Mammary epithelial cell (primary cell): ENCODE measurements at regions not wholly inside any gene's neighbourhood (a gene's known extent, or its start where the extent isn't known, plus 50 kb on each side); places are given as distances from the start of the nearest gene placed in this dataset.

Source experiments
- CTCF ChIP-seq, 2 donors: IDR thresholded peaks in 1 of 2; conservative IDR thresholded peaks in 1 of 2; 2 replicates each; pipeline ENCODE4 v1.5.1; 2011 to 2012; ENCODE audit warnings: inconsistent platforms in 2 of 2, low read length in 2 of 2, mild to moderate bottlenecking in 2 of 2, control low read depth in 1 of 2, low read depth in 1 of 2; ENCODE audit not compliant: insufficient read depth in 1 of 2; ENCODE audit errors: extremely low read depth in 1 of 2
- EZH2 ChIP-seq: IDR thresholded peaks from 2 replicates; pipeline ENCODE4 v1.6.1; 2012; ENCODE audit warnings: low read length, inconsistent platforms, borderline replicate concordance

GRCh38 chr4:164301430-164301829 lies 452.5 kb upstream of the SMIM31 start:
- TF ChIP-seq CTCF (conservative IDR thresholded peaks at IDR 0.05 in 1 of 2, IDR thresholded peaks at IDR 0.05 in 1 of 2; ENCODE audit: extremely low read depth in 1 of 2, insufficient read depth in 1 of 2, low read depth in 1 of 2, low read length in 2 of 2) (no peak), EZH2 (no peak)
